H1 (cell line): ENCODE measurements at regions not wholly inside any gene's neighbourhood (a gene's known extent, or its start where the extent isn't known, plus 50 kb on each side); places are given as distances from the start of the nearest gene placed in this dataset.

ENCODE experiments used
- BRCA1 ChIP-seq: IDR thresholded peaks from 2 replicates; pipeline ENCODE4 v1.6.1; 2012; ENCODE audit warnings: low read depth, low read length, improper control_type of control experiment
- CHD2 ChIP-seq: IDR thresholded peaks from 2 replicates; pipeline ENCODE4 v1.6.1; 2012; ENCODE audit warnings: low read length, improper control_type of control experiment
- CREB1 ChIP-seq: IDR thresholded peaks from 2 replicates; pipeline ENCODE4 v1.6.1; 2012; ENCODE audit warnings: inconsistent platforms
- EP300 ChIP-seq, 2 experiments: IDR thresholded peaks; 1 replicate in 1 of 2; 2 replicates in 1 of 2; pipeline ENCODE4 v1.6.1; 2011 to 2012; ENCODE audit warnings: low read depth in 2 of 2, low read length in 2 of 2, mild to moderate bottlenecking in 2 of 2, borderline replicate concordance in 1 of 2, inconsistent platforms in 1 of 2, moderate library complexity in 1 of 2
- EZH2 ChIP-seq: fragments of 200-600 bp; sonication (generic); IDR thresholded peaks from 2 replicates; pipeline ENCODE4 v1.7.1; 2012; ENCODE audit warnings: low read depth, mild to moderate bottlenecking, moderate library complexity, low read length, inconsistent platforms; ENCODE audit not compliant: severe bottlenecking
- JUN ChIP-seq: IDR thresholded peaks from 2 replicates; pipeline ENCODE4 v1.6.1; 2011; ENCODE audit warnings: low read depth, mild to moderate bottlenecking, improper control_type of control experiment, low read length
- POLR2A ChIP-seq, 2 experiments: IDR thresholded peaks; 1 replicate in 1 of 2; 2 replicates in 1 of 2; pipeline ENCODE4 v1.6.1; 2011; ENCODE audit warnings: low read depth in 2 of 2, low read length in 2 of 2, mild to moderate bottlenecking in 2 of 2; ENCODE audit errors: control extremely low read depth in 1 of 2
- RFX5 ChIP-seq: IDR thresholded peaks from 2 replicates; pipeline ENCODE4 v1.6.1; 2011; ENCODE audit warnings: low read depth, low read length, improper control_type of control experiment, borderline replicate concordance
- YY1 ChIP-seq: IDR thresholded peaks from 2 replicates; pipeline ENCODE4 v1.6.1; 2011; ENCODE audit warnings: low read depth, mild to moderate bottlenecking, low read length
- ZNF274 ChIP-seq: IDR thresholded peaks from 2 replicates; pipeline ENCODE4 v1.7.0; 2012; ENCODE audit warnings: low read length, borderline replicate concordance; ENCODE audit errors: extremely low read depth
- TF ChIP-seq, protein P1 (sequence below), 3 experiments: IDR thresholded peaks; 1 replicate in 2 of 3; 2 replicates in 1 of 3; pipeline versions ENCODE4 v1.5.1 to v1.6.1; 2011; ENCODE audit warnings: low read length in 3 of 3, mild to moderate bottlenecking in 3 of 3, inconsistent platforms in 2 of 3, low read depth in 1 of 3, moderate library complexity in 1 of 3; ENCODE audit not compliant: insufficient read depth in 1 of 3; ENCODE audit errors: control extremely low read depth in 1 of 3
- TF ChIP-seq, protein P2 (sequence below): IDR thresholded peaks from 2 replicates; pipeline ENCODE4 v1.6.1; 2012; ENCODE audit warnings: inconsistent platforms

DNA sequence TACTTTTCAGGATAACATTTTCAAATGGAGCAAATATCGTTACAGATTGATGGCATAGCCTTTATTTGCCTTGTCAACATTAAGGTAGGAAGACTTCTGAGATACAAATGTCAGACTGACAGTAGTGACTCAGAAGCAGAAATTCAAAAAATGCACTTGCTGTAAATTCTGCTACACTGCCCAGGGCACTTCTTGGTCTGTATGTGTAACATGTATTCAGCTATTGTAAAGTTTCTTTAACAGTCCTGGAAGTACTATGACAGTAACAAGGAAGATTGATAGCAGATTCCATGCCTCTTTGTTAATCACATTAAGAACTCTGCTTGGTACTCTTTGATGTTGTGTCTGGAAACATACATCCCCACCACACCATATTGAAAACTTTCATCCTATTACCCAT lies 69.6 kb upstream of the PCDH18 start:
- TF ChIP-seq RFX5, result no peak
- TF ChIP-seq ZNF274, result no peak
- TF ChIP-seq, protein P1, sequence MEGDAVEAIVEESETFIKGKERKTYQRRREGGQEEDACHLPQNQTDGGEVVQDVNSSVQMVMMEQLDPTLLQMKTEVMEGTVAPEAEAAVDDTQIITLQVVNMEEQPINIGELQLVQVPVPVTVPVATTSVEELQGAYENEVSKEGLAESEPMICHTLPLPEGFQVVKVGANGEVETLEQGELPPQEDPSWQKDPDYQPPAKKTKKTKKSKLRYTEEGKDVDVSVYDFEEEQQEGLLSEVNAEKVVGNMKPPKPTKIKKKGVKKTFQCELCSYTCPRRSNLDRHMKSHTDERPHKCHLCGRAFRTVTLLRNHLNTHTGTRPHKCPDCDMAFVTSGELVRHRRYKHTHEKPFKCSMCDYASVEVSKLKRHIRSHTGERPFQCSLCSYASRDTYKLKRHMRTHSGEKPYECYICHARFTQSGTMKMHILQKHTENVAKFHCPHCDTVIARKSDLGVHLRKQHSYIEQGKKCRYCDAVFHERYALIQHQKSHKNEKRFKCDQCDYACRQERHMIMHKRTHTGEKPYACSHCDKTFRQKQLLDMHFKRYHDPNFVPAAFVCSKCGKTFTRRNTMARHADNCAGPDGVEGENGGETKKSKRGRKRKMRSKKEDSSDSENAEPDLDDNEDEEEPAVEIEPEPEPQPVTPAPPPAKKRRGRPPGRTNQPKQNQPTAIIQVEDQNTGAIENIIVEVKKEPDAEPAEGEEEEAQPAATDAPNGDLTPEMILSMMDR (IDR thresholded peaks at IDR 0.05; ENCODE audit: control extremely low read depth in 1 of 3, insufficient read depth in 1 of 3, low read depth in 1 of 3, low read length in 3 of 3), result no peak
- no peak for TF ChIP-seq POLR2A (IDR thresholded peaks at IDR 0.05; ENCODE audit: control extremely low read depth in 1 of 2, low read depth in 2 of 2, low read length in 2 of 2)
- TF ChIP-seq EP300 (IDR thresholded peaks at IDR 0.05; ENCODE audit: borderline replicate concordance in 1 of 2, low read depth in 2 of 2, low read length in 2 of 2), result no peak
- no peak for TF ChIP-seq CHD2
- TF ChIP-seq YY1, result no peak
- TF ChIP-seq BRCA1, result no peak
- no peak for TF ChIP-seq JUN
- no peak for TF ChIP-seq CREB1
- TF ChIP-seq, protein P2, sequence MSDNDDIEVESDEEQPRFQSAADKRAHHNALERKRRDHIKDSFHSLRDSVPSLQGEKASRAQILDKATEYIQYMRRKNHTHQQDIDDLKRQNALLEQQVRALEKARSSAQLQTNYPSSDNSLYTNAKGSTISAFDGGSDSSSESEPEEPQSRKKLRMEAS, result no peak
- no peak for TF ChIP-seq EZH2
